Sigmoid colon (tissue), 4 donors: ENCODE measurements at regions not wholly inside any gene's neighbourhood (a gene's known extent, or its start where the extent isn't known, plus 50 kb on each side); places are given as distances from the start of the nearest gene placed in this dataset.

Source experiments
- EP300 ChIP-seq, 4 donors: sonication (generic); formaldehyde crosslinking; IDR thresholded peaks; one replicate each; pipeline ENCODE4 v1.6.1; 2017; ENCODE audit warnings: antibody characterized with exemption in 4 of 4
- POLR2A ChIP-seq, 2 donors: fragments of 450-650 bp; IDR thresholded peaks; one replicate each; pipeline ENCODE4 v1.6.1; 2016; ENCODE audit warnings: antibody characterized with exemption in 2 of 2, mild to moderate bottlenecking in 2 of 2, moderate library complexity in 2 of 2
- TF ChIP-seq, protein P1 (sequence below), 4 experiments: fragments of 450-650 bp in 3 of 4; fragments of 200-600 bp in 1 of 4; IDR thresholded peaks; one replicate each; pipeline ENCODE4 v1.5.1; 2016 to 2019; ENCODE audit warnings: antibody characterized with exemption in 4 of 4, mild to moderate bottlenecking in 3 of 4, moderate library complexity in 2 of 4

DNA sequence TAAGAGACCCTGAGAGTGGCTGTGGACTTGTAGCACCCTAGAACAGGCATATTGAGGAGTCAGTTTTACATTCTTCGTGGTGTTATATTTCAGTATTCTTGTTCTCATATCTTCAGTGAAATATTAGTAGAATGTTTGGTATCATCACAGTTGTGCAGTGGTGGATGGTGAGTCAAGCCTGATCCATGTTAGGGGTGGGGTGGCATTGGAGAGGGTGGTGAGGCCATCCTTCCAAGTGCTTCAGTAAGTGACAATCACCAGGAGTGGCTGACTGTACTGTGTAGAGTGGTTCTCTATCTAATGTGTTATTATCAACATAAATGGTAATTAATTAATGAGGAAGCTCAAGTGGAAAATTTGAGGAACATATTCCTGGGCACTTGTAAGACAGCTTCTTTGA is 197.7 kb upstream of the SLC16A7 start:
- no peak for TF ChIP-seq EP300 (IDR thresholded peaks at IDR 0.05)
- TF ChIP-seq, protein P1, sequence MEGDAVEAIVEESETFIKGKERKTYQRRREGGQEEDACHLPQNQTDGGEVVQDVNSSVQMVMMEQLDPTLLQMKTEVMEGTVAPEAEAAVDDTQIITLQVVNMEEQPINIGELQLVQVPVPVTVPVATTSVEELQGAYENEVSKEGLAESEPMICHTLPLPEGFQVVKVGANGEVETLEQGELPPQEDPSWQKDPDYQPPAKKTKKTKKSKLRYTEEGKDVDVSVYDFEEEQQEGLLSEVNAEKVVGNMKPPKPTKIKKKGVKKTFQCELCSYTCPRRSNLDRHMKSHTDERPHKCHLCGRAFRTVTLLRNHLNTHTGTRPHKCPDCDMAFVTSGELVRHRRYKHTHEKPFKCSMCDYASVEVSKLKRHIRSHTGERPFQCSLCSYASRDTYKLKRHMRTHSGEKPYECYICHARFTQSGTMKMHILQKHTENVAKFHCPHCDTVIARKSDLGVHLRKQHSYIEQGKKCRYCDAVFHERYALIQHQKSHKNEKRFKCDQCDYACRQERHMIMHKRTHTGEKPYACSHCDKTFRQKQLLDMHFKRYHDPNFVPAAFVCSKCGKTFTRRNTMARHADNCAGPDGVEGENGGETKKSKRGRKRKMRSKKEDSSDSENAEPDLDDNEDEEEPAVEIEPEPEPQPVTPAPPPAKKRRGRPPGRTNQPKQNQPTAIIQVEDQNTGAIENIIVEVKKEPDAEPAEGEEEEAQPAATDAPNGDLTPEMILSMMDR (IDR thresholded peaks at IDR 0.05) = no peak
- TF ChIP-seq POLR2A (IDR thresholded peaks at IDR 0.05) = no peak
